ENCODE measurements at regions not wholly inside any gene's neighbourhood (a gene's known extent, or its start where the extent isn't known, plus 50 kb on each side); places are given as distances from the start of the nearest gene placed in this dataset.

GRCh38 chr2:236674646-236675045, 105.0 kb downstream of the ACKR3 start:
- Histone ChIP-seq H3K9me3 (ENCODE audit: control insufficient read depth, low read length) (no peaks in the 10 kb centered on the region), H3K4me3 (ENCODE audit: low read length) (no peak overlapping the region), H3K27me3 (ENCODE audit: control insufficient read depth, insufficient read depth) (no peaks in the 10 kb centered on the region), H3K4me1 (ENCODE audit: control insufficient read depth, insufficient read depth, low read length) (peaks cover 5% of the 10 kb centered on the region), H3K27ac (ENCODE audit: low read length) (no peak overlapping the region)
- DNase-seq (peak in 1 of 3 donors; percentile 7), ATAC-seq (no peak)
- intact Hi-C loops (cut with DNase I), result no loop called here
- 71% methylated on average over 7 of the region's 7 CpGs for WGBS

DNA sequence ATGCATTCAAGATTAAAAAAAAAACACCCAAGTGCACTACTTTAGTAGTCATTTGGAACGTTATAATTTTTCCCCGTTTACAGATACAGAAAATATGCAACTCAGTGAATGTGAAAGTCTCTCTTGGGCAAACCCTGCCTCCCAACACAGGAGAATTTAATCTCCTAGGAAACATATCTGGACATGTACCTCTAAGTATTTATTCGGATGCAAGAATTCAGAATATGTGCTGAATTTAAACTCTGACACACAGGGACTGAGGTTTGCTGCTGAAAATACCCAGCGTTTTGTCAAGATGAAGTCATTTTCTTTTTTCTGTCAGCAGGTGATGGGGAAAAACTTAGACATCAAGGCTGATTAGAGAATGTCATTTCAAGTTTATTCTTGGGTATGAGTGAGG, 105.4 kb downstream of the ACKR3 start:
- DNase-seq (no peak), ATAC-seq (no peak)
- H3K27me3 ChIP-seq (ENCODE audit: control insufficient read depth, insufficient read depth), result no peaks in the 10 kb centered on the region
- H3K27ac ChIP-seq (ENCODE audit: low read length), result no peak overlapping the region
- intact Hi-C loops (cut with DNase I), result no loop called here
- no peak overlapping the region for H3K4me3 ChIP-seq (ENCODE audit: low read length)
- 47% methylated on average over 4 of the region's 4 CpGs for WGBS
- no peaks in the 10 kb centered on the region for H3K9me3 ChIP-seq (ENCODE audit: control insufficient read depth, low read length)
- peaks cover 5% of the 10 kb centered on the region for H3K4me1 ChIP-seq (ENCODE audit: control insufficient read depth, insufficient read depth, low read length)

DNA sequence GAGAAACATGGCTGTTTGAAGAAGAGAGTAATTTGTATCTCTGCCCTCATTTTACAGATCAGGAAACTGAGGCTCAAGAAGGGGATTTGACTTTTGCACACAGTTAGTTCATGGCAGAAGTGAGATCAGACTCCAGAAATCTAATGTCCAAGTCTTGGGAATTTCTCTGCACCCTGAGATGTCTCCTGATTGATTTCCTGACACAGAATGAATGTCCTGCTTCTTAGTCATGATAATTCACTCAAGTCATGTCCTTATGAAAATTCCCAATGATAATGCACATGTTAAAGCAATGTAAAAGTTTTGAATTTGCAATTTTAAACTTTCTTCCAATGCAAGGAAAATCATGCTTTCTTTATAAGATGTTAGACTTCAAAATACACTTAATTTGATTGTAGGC, 105.9 kb downstream of the ACKR3 start:
- peaks cover 5% of the 10 kb centered on the region for H3K4me1 ChIP-seq (ENCODE audit: control insufficient read depth, insufficient read depth, low read length)
- no peaks in the 10 kb centered on the region for H3K27me3 ChIP-seq (ENCODE audit: control insufficient read depth, insufficient read depth)
- intact Hi-C loops (cut with DNase I), result no loop called here
- no peaks in the 10 kb centered on the region for H3K9me3 ChIP-seq (ENCODE audit: control insufficient read depth, low read length)
- no peak overlapping the region for H3K4me3 ChIP-seq (ENCODE audit: low read length)
- H3K27ac ChIP-seq (ENCODE audit: low read length), result no peak overlapping the region
- DNase-seq (no peak), ATAC-seq (no peak)

DNA sequence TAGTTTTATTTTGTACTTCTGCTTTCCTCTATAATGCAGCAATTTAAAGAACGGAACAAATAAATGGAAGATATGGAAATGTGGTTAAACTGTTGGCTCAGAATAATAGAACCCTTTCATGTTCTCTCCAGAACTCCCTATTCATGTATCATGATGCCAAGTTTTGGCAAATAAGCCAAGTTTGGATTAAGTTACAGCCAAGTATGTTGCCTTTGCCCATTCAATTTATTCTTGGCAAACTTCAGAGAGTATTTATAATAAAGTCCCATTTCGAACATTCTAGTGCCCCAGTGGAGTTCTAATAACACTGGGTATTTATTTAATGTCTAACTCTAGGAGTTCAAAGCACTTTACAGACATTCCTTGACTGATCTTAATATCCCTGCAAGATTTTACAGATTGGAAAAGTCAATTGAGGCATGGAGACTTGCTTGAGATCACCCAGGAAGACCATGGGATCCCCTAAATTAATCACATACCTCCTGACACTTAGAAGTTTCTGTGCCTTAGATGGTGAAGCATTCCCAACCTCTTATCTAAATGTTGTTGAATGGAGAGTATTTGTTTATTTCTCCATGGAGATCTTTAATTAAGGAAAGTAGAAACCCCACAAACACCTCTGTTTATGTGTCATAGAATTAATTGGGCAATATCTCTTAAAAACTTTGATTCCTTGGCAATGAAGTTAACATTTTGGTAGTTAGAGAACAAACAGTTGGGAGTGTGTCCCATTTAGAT, 106.7 kb downstream of the ACKR3 start:
- DNase-seq, result no peak
- H3K4me3 ChIP-seq (ENCODE audit: low read length), result no peak overlapping the region
- H3K27me3 ChIP-seq (ENCODE audit: control insufficient read depth, insufficient read depth), result no peaks in the 10 kb centered on the region
- no peak overlapping the region for H3K27ac ChIP-seq (ENCODE audit: low read length)
- intact Hi-C loops (cut with DNase I), result no loop called here
- H3K4me1 ChIP-seq (ENCODE audit: control insufficient read depth, insufficient read depth, low read length), result peaks cover 5% of the 10 kb centered on the region
- no peaks in the 10 kb centered on the region for H3K9me3 ChIP-seq (ENCODE audit: control insufficient read depth, low read length)
- no peak for ATAC-seq
- WGBS, result 59% methylated on average over 2 of the region's 2 CpGs

GRCh38 chr2:236677368-236677767, 107.7 kb downstream of the ACKR3 start:
- 93% methylated on average over 8 of the region's 8 CpGs for WGBS
- intact Hi-C loops (cut with DNase I), result no loop called here
- Histone ChIP-seq H3K27me3 (ENCODE audit: control insufficient read depth, insufficient read depth) (no peaks in the 10 kb centered on the region), H3K9me3 (ENCODE audit: control insufficient read depth, low read length) (no peaks in the 10 kb centered on the region), H3K4me3 (ENCODE audit: low read length) (no peak overlapping the region), H3K27ac (ENCODE audit: low read length) (no peak overlapping the region), H3K4me1 (ENCODE audit: control insufficient read depth, insufficient read depth, low read length) (peaks cover 5% of the 10 kb centered on the region)
- DNase-seq (peak in 1 of 3 donors; percentile 7), ATAC-seq (no peak)

DNA sequence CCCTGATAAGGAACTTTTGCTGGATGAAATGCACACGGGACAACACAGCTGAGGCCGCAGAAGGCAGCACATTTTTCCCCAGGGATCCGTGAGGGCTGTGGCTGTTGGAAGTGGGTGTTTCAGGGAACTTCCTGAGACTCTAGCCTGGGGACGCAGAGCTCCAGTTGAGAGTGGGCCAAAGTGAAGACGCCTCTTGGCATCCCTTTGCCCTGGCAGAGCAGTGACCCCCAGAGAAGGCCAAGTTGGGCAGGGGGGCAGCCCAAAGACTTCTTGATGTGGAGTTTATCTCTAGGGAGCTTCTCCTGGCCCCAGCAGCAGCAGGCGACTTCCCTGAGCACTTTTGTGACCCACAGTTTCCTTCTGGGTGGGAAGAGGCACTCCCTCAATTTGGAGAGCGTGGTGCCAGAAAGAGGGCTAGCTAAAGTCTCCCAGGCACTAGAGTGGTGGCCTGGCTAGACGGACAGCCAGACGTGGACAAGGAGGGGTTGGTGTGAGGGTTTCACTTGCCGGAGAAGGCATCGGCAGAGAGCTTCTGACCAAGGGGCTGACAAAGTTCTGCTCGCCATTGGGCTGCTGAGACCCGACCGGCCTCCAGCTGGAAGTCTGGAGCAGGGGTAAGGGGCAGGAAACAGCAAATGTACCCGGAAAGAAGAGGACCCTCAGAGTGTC, 108.8 kb downstream of the ACKR3 start:
- WGBS, result 74% methylated on average over 15 of the region's 15 CpGs
- H3K4me3 ChIP-seq (ENCODE audit: low read length), result no peak overlapping the region
- no peaks in the 10 kb centered on the region for H3K9me3 ChIP-seq (ENCODE audit: control insufficient read depth, low read length)
- DNase-seq, result peak in 1 of 3 donors; percentile 34
- H3K27me3 ChIP-seq (ENCODE audit: control insufficient read depth, insufficient read depth), result no peaks in the 10 kb centered on the region
- intact Hi-C loops (cut with DNase I), result no loop called here
- no peak for ATAC-seq
- H3K27ac ChIP-seq (ENCODE audit: low read length), result no peak overlapping the region
- no peaks in the 10 kb centered on the region for H3K4me1 ChIP-seq (ENCODE audit: control insufficient read depth, insufficient read depth, low read length)

- ATAC-seq (no peak), DNase-seq (no peak)
- H3K27ac ChIP-seq (ENCODE audit: low read length), result no peak overlapping the region
- H3K27me3 ChIP-seq (ENCODE audit: control insufficient read depth, insufficient read depth), result no peaks in the 10 kb centered on the region
- no peak overlapping the region for H3K4me3 ChIP-seq (ENCODE audit: low read length)
- no peaks in the 10 kb centered on the region for H3K9me3 ChIP-seq (ENCODE audit: control insufficient read depth, low read length)
- intact Hi-C loops (cut with DNase I), result no loop called here
- H3K4me1 ChIP-seq (ENCODE audit: control insufficient read depth, insufficient read depth, low read length), result no peaks in the 10 kb centered on the region
- 86% methylated on average over 10 of the region's 10 CpGs for WGBS
These were observed 110.5 kb downstream of the ACKR3 start for GRCh38 chr2:236679884-236680860.

DNA sequence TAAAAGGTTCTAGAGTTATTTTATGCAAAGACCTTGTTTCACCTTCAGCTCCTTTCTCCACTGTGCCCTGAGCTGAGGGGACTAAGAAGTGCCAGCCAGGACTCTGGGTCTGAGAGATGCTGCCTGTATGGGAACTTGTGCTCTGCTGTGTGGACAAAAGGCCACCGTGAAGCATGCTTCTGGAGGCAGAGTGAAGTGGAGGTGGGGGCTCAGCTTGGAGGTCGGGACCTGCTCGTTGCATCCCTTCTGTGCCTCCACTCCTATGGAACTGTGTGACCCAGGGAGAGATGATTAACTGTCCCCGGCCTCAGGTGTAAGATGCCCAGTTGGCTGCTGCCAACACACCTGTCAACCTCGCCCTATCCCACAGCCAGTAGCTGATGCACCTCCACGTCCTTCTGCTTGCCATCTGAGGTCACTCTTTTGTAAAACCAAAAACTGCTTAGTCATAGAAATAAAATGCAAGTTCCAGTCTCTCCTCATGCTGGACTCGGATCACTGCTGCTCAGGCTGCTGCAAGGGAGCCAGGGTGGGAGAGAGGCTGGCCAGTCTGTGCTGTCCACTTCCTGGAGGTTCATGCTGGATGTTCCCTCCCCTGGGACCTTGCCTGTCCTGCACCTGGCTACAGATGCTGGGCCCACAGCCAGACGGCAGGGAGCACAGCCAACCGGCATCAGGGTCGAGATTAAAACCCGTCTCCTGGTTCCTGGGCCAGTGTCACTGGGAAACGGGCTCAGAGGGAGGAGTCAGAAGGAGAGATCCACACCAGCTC, 113.2 kb downstream of the ACKR3 start:
- Histone ChIP-seq H3K27me3 (ENCODE audit: control insufficient read depth, insufficient read depth) (no peaks in the 10 kb centered on the region), H3K9me3 (ENCODE audit: control insufficient read depth, low read length) (no peaks in the 10 kb centered on the region), H3K4me1 (ENCODE audit: control insufficient read depth, insufficient read depth, low read length) (peaks cover 4% of the 10 kb centered on the region), H3K27ac (ENCODE audit: low read length) (no peak overlapping the region), H3K4me3 (ENCODE audit: low read length) (no peak overlapping the region)
- DNase-seq, result no peak
- 74% methylated on average over 12 of the region's 12 CpGs for WGBS
- ATAC-seq, result peak in 1 of 2 donors; percentile 35
- intact Hi-C loops (cut with DNase I), result no loop called here

- Histone ChIP-seq H3K27ac (ENCODE audit: low read length) (no peak overlapping the region), H3K4me1 (ENCODE audit: control insufficient read depth, insufficient read depth, low read length) (peaks cover 4% of the 10 kb centered on the region), H3K27me3 (ENCODE audit: control insufficient read depth, insufficient read depth) (no peaks in the 10 kb centered on the region), H3K4me3 (ENCODE audit: low read length) (no peak overlapping the region), H3K9me3 (ENCODE audit: control insufficient read depth, low read length) (no peaks in the 10 kb centered on the region)
- intact Hi-C loops (cut with DNase I), result no loop called here
- DNase-seq (no peak), ATAC-seq (no peak)
- WGBS, result 80% methylated on average over 9 of the region's 9 CpGs
These were observed 115.1 kb downstream of the ACKR3 start for GRCh38 chr2:236684504-236685256.

- ATAC-seq (no peak), DNase-seq (no peak)
- Histone ChIP-seq H3K27ac (ENCODE audit: low read length) (no peak overlapping the region), H3K9me3 (ENCODE audit: control insufficient read depth, low read length) (no peaks in the 10 kb centered on the region), H3K27me3 (ENCODE audit: control insufficient read depth, insufficient read depth) (no peaks in the 10 kb centered on the region), H3K4me1 (ENCODE audit: control insufficient read depth, insufficient read depth, low read length) (peaks cover 4% of the 10 kb centered on the region), H3K4me3 (ENCODE audit: low read length) (no peak overlapping the region)
- intact Hi-C loops (cut with DNase I), result no loop called here
- WGBS, result 98% methylated on average over 1 of the region's 1 CpG
These were observed 115.7 kb downstream of the ACKR3 start for GRCh38 chr2:236685361-236685760.

Data from right cardiac atrium (tissue), 5 donors.